Mesothelial cell of epicardium (in vitro differentiated cells): ENCODE measurements at regions not wholly inside any gene's neighbourhood (a gene's known extent, or its start where the extent isn't known, plus 50 kb on each side); places are given as distances from the start of the nearest gene placed in this dataset.

ENCODE experiments used
- DNase-seq, 2 experiments: peaks; one replicate each; pipeline ENCODE4 v3.0.0; 2021; ENCODE audit warnings: low spot score in 2 of 2; ENCODE audit not compliant: unreplicated experiment in 2 of 2
- H3K27ac Mint-ChIP-seq: 2 replicates; pipeline ENCODE4 v1.8.0; 2021; ENCODE audit warnings: mixed read lengths
- H3K27me3 Mint-ChIP-seq: 2 replicates; pipeline ENCODE4 v1.8.0; 2021; ENCODE audit warnings: low read depth, mixed read lengths
- H3K36me3 Mint-ChIP-seq: 2 replicates; pipeline ENCODE4 v1.8.0; 2021; ENCODE audit warnings: mixed read lengths
- H3K4me1 Mint-ChIP-seq: 2 replicates; pipeline ENCODE4 v1.8.0; 2021; ENCODE audit warnings: mixed read lengths
- H3K4me3 Mint-ChIP-seq: 2 replicates; pipeline ENCODE4 v1.8.0; 2021; ENCODE audit warnings: mild to moderate bottlenecking, moderate library complexity, mixed read lengths
- H3K9me3 Mint-ChIP-seq: 2 replicates; pipeline ENCODE4 v1.8.0; 2021; ENCODE audit warnings: mixed read lengths
- CTCF ChIP-seq: fragments of 200-600 bp; sonication (generic); IDR thresholded peaks from one replicate; pipeline ENCODE4 v1.5.0; 2021; ENCODE audit warnings: antibody characterized with exemption; ENCODE audit not compliant: unreplicated experiment

- Mint-ChIP-seq H3K27me3 (no peaks in the 10 kb centered on the region), H3K27ac (no peak overlapping the region)
These were observed 351.4 kb upstream of the CDH4 start for GRCh38 chr20:60900618-60901017.

GRCh38 chr20:60901831-60902230 is 350.2 kb upstream of the CDH4 start:
- Mint-ChIP-seq H3K36me3 (no peaks in the 10 kb centered on the region), H3K4me3 (no peak overlapping the region), H3K27me3 (no peaks in the 10 kb centered on the region), H3K9me3 (peaks cover 15% of the 10 kb centered on the region), H3K4me1 (no peaks in the 10 kb centered on the region), H3K27ac (no peak overlapping the region)
- TF ChIP-seq CTCF, result no peak
- DNase-seq, result no peak

More at GRCh38 chr20:60900618-60901017, 351.4 kb upstream of the CDH4 start:
- H3K4me1 Mint-ChIP-seq, result no peaks in the 10 kb centered on the region
- no peak for DNase-seq
- TF ChIP-seq CTCF, result no peak
- H3K9me3 Mint-ChIP-seq, result peaks cover 15% of the 10 kb centered on the region
- no peak overlapping the region for H3K4me3 Mint-ChIP-seq
- H3K36me3 Mint-ChIP-seq, result no peaks in the 10 kb centered on the region

- Mint-ChIP-seq H3K4me1 (no peaks in the 10 kb centered on the region), H3K36me3 (no peaks in the 10 kb centered on the region), H3K27me3 (no peaks in the 10 kb centered on the region), H3K27ac (no peak overlapping the region), H3K9me3 (peaks cover 15% of the 10 kb centered on the region), H3K4me3 (no peak overlapping the region)
- no peak for TF ChIP-seq CTCF
- DNase-seq, result no peak
These were observed 348.6 kb upstream of the CDH4 start for GRCh38 chr20:60903325-60903971.

- H3K4me3 Mint-ChIP-seq, result no peak overlapping the region
- no peak for DNase-seq
- no peak for TF ChIP-seq CTCF
- H3K4me1 Mint-ChIP-seq, result no peaks in the 10 kb centered on the region
- H3K9me3 Mint-ChIP-seq, result peaks cover 15% of the 10 kb centered on the region
- no peak overlapping the region for H3K27ac Mint-ChIP-seq
- H3K36me3 Mint-ChIP-seq, result no peaks in the 10 kb centered on the region
- no peaks in the 10 kb centered on the region for H3K27me3 Mint-ChIP-seq
These were observed 347.3 kb upstream of the CDH4 start for GRCh38 chr20:60904730-60905129.

GRCh38 chr20:60905919-60906318 is 346.1 kb upstream of the CDH4 start:
- no peak overlapping the region for H3K4me3 Mint-ChIP-seq
- no peaks in the 10 kb centered on the region for H3K4me1 Mint-ChIP-seq
- H3K9me3 Mint-ChIP-seq, result peaks cover 19% of the 10 kb centered on the region
- H3K36me3 Mint-ChIP-seq, result no peaks in the 10 kb centered on the region
- no peak for DNase-seq
- H3K27me3 Mint-ChIP-seq, result no peaks in the 10 kb centered on the region
- TF ChIP-seq CTCF, result no peak
- H3K27ac Mint-ChIP-seq, result no peak overlapping the region

- H3K27me3 Mint-ChIP-seq, result no peaks in the 10 kb centered on the region
- peaks cover 13% of the 10 kb centered on the region for H3K9me3 Mint-ChIP-seq
- H3K27ac Mint-ChIP-seq, result no peak overlapping the region
- no peak overlapping the region for H3K4me3 Mint-ChIP-seq
- no peak for TF ChIP-seq CTCF
- no peaks in the 10 kb centered on the region for H3K36me3 Mint-ChIP-seq
- no peaks in the 10 kb centered on the region for H3K4me1 Mint-ChIP-seq
- no peak for DNase-seq
These were observed 345.5 kb upstream of the CDH4 start for GRCh38 chr20:60906555-60906954.
